ENCODE measurements at regions not wholly inside any gene's neighbourhood (a gene's known extent, or its start where the extent isn't known, plus 50 kb on each side); places are given as distances from the start of the nearest gene placed in this dataset.

GRCh38 chr2:83874066-83874465 lies 585.0 kb downstream of the SUCLG1 start:
- TF ChIP-seq CTCF (IDR thresholded peaks at IDR 0.05 in 2 of 3, conservative IDR thresholded peaks at IDR 0.05 in 1 of 3; ENCODE audit: insufficient read depth in 2 of 3, low read depth in 1 of 3, low read length in 3 of 3) (no peak), GABPA (tag; conservative IDR thresholded peaks at IDR 0.05; ENCODE audit: low read depth) (no peak), HMBOX1 (IDR thresholded peaks at IDR 0.05) (no peak), TFAM (CRISPR knock-in tag; conservative IDR thresholded peaks at IDR 0.05) (no peak), FOXK1 (CRISPR knock-in tag; IDR thresholded peaks at IDR 0.05; ENCODE audit: borderline replicate concordance) (no peak), ZNF121 (CRISPR knock-in tag; conservative IDR thresholded peaks at IDR 0.05) (no peak), SREBF2 (CRISPR knock-in tag; IDR thresholded peaks at IDR 0.05) (no peak), MEIS2 (IDR thresholded peaks at IDR 0.05; ENCODE audit: partially characterized antibody) (no peak), BRCA1 (IDR thresholded peaks at IDR 0.05) (no peak), BRCA1 (CRISPR knock-in tag; IDR thresholded peaks at IDR 0.05) (no peak), LCOR (CRISPR knock-in tag; IDR thresholded peaks at IDR 0.05) (no peak), SMARCB1 (IDR thresholded peaks at IDR 0.05; ENCODE audit: insufficient read length, low read depth) (no peak), MYC (IDR thresholded peaks at IDR 0.05; ENCODE audit: low read depth, low read length) (no peak), MYC (CRISPR knock-in tag; IDR thresholded peaks at IDR 0.05; ENCODE audit: borderline replicate concordance, low read depth) (no peak)
